GM12874 (cell line): ENCODE measurements at regions not wholly inside any gene's neighbourhood (a gene's known extent, or its start where the extent isn't known, plus 50 kb on each side); places are given as distances from the start of the nearest gene placed in this dataset.

Experiments
- CTCF ChIP-seq: IDR thresholded peaks from 2 replicates; pipeline ENCODE4 v1.5.1; 2011; ENCODE audit warnings: low read depth, mild to moderate bottlenecking, control low read depth, low read length, moderate library complexity; ENCODE audit not compliant: insufficient read depth

DNA sequence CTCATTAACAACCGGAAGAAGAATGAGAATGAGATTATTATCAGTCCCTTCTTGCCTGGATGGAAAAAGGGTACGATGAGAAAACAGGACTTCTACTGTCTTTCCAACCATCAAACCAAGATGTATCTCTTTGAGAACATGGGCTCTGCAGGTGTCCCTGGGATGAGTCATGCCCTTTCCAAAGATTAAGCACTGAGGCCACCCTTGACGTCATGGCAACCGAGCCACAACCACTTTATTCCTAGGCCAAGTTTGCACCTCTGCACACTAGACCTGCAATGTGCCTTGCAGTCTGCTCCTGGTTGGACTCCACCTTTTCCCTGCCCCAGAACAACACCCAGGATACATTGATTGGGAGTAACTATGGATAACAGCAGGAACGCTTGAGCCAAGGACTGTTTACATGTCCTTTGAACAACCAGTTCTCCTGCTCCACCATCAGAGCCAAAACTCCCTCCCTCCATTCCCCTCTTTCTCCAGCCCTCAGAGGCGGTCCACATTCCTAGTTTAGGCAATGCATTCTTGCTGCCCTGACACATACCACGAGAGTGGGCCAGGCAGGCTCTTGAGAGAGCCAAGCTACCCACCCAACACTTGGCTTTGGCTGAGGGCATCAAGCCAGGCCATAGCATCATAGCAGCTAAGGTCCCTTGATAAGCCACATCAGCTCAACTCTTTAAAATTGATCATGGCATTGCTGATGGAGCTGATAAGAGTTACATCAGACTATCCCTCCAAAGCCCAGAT is 310.7 kb downstream of the TNS1 start:
- TF ChIP-seq CTCF = no peak

DNA sequence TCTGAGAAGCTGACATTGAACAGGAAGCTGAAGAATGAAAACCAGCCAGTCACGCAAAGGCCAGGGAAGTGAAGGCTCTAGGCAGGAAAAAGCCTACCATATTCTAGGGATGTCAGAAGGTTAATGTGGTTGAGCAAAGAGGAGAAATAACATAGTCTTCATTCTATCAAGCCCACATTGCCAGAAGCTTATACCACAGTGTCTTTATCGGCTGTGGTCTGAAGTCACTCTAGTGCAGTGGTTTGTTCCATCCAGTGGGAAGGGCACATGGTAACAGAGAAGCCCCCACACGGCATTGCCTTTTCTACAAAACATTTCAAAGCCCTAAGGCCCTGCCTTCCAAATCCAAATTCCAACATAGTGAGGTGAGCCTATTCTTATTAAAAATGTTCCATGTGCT is 311.3 kb downstream of the TNS1 start:
- TF ChIP-seq CTCF = no peak

DNA sequence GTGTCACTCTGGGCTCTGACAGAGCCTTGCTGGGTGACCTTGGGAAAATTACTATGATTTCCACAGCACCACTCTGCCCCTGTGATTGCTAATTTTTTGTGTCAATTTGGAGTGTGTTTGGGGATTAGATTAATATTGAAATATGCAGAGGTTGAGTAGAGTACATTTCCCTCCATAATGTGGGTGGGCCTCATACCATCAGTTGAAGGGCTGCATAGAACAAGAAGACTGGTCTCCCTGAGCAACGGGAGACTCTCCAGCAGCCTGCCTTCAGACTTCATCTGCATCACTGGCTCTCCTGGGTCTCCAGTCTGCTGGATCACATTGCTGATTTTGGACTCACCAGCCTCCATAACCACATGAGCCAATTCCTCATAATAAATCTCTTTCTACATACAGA is 313.7 kb downstream of the TNS1 start:
- no peak for TF ChIP-seq CTCF

- no peak for TF ChIP-seq CTCF
Measured at GRCh38 chr2:217688494-217688893, 314.3 kb downstream of the TNS1 start.

GRCh38 chr2:217687771-217688170 is 315.0 kb downstream of the TNS1 start:
- TF ChIP-seq CTCF = no peak

GRCh38 chr2:217685255-217685605 is 317.6 kb downstream of the TNS1 start:
- no peak for TF ChIP-seq CTCF

GRCh38 chr2:217684431-217685254 is 318.2 kb downstream of the TNS1 start:
- no peak for TF ChIP-seq CTCF
